GM12872 (cell line): ENCODE measurements at regions not wholly inside any gene's neighbourhood (a gene's known extent, or its start where the extent isn't known, plus 50 kb on each side); places are given as distances from the start of the nearest gene placed in this dataset.

ENCODE experiments used
- TF ChIP-seq, protein P1 (sequence below): IDR thresholded peaks from 3 replicates; pipeline ENCODE4 v1.5.1; 2011; ENCODE audit warnings: low read depth, mild to moderate bottlenecking, low read length, moderate library complexity; ENCODE audit not compliant: insufficient read depth

DNA sequence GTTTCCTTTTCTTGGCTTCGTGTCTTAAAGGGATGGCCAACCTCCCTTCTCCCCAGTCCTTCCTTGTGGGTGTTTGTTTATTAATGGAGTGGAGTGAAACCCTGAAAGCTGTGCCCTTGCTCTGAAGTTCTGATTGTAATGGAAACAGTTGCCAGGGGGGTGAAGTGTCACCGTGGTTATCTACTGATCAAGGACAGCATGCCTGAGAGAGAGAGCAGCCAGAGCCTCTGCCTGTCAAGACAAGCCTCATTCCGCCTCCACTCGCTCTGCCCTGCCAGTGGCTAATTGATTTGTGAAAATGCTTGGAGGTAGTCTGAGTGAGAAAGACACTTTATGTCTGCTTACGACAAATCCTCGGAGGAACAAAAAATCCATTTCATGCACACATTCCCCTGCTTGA, 143.7 kb upstream of the SLC30A5 start:
- TF ChIP-seq, protein P1, sequence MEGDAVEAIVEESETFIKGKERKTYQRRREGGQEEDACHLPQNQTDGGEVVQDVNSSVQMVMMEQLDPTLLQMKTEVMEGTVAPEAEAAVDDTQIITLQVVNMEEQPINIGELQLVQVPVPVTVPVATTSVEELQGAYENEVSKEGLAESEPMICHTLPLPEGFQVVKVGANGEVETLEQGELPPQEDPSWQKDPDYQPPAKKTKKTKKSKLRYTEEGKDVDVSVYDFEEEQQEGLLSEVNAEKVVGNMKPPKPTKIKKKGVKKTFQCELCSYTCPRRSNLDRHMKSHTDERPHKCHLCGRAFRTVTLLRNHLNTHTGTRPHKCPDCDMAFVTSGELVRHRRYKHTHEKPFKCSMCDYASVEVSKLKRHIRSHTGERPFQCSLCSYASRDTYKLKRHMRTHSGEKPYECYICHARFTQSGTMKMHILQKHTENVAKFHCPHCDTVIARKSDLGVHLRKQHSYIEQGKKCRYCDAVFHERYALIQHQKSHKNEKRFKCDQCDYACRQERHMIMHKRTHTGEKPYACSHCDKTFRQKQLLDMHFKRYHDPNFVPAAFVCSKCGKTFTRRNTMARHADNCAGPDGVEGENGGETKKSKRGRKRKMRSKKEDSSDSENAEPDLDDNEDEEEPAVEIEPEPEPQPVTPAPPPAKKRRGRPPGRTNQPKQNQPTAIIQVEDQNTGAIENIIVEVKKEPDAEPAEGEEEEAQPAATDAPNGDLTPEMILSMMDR: no peak

DNA sequence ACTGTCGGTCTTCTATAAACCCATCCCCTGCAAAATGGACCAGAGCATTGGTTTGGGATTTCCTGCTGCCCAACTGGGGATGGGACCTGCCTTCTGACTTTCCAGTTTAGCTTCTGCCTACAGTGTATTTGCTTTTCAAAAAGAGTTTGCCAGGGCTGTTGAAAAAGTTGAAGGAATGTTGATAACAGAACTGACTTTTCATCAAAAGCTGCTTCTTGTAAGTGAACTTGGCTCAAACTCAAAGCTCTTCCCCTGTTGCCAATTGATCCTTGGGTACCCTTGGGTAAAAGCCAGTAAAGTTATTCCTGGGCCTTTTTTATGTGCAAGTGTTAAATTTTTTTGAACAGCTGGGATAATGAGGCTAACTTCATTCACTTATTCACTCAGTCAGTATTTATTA, 142.9 kb upstream of the SLC30A5 start:
- TF ChIP-seq, protein P1: no peak

DNA sequence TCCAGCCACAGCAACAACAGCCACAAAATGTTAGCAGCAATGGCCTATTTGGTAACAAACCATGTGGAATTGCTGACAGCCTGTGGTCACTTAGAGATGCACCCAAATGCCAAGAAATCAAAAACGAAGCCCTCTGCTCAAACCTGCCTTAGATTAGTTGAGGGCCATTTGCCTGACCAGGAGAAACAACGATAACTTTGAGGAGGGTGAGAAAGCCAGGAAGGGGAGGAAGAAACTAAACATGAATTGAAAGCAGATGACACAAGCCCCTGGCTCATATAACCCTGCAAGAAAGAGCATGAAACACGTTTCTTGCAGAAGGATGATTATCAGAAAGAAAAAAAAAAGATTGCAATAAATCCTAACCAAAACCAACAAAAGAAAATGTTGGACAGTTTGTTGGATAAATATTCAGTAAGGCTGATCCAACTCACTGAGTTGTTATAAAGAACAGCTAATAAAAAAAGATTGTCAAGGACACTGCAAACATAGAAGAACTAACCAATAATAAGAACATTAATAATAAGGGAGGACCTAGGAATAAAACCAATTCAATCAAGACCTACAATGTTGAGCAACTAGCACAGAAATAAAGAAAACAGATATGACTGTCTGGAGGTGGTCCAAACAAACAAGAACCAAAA, 140.5 kb upstream of the SLC30A5 start:
- TF ChIP-seq, protein P1: no peak

DNA sequence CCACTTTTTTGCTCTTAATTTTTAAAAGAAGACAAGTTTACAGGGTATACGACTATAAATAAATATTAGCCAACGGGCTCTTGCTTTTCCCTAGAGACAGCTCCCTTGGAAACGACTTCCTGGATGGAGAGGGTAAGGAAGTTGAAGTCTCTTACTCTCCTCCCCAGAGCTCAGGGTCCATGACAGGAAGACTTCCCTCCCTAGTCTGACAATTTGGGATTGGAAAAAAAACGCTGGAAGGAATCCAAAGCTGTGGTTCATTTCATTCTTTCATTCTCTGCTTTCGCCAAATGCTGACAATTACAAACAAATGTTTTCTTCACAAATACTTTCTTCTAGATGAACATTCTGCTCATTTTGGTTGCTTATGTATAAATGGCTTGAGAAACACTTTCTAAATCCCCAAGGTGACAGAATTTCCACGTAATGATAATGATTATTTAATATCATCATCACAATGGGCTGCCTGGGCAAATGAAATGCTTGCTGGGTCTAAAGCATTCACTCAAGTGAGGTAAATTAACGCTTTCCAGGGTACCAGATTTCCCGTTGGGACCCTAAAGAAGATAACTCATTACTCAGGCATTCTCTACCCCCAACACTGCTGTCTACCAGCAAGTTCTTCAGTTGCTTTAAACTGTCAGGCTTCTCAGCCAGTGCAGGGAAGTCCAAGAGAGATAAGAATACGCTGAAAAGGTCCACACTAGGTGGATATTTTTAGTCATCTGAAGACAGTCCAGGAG, 139.8 kb upstream of the SLC30A5 start:
- TF ChIP-seq, protein P1: no peak

DNA sequence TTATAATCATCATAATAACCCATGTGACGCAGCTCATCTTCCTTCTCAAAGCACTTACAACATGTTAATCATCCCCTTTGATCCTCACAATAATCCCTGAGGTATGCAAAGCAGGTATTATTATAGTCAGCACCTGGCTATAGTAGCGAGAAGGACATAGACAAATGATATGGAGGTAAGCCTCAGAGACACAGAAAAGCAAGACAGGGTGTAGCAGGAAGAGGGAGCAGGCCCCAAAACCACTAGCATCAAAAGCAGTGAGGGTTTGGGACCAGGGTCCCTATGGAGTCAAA, 139.2 kb upstream of the SLC30A5 start:
- TF ChIP-seq, protein P1: no peak

DNA sequence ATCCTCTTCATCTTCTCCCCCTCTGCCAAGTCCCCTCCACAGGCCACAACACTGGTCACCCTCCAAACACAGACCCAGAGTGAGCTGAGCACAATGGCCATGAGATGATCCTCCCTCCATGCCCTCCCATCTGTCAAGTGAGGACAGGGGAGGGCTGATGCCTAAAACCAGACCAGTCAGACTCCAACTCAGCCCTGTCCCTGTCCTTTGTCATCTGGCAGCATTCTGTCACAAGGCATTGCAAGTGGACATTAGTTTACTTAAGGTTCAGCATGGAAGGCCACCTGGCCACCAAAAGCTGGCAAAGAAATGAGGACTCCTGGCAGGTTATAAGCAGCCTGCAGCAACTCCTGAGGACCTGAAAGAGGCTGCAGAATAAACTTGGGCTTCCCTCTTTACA, 136.2 kb upstream of the SLC30A5 start:
- TF ChIP-seq, protein P1: no peak

DNA sequence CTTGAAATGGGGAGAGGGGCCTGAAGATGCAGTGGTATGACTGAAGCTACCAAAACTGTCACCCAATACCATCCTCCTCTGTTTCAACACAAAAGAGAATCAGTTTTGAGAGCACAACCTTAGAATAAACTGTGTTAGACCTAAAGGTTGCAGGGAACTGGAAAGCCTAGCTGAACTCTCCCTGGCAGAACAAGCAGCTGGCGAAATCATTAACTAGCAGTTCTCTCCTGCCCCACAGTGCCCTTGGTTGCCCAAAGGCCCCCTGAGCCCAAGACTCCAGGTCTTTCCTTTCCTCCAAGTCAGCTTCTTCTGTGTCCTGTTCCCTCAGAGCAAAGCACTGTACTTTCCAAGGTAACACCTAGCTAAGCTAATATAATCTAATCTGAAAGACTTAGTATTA, 135.4 kb upstream of the SLC30A5 start:
- TF ChIP-seq, protein P1: no peak
